Natural killer cell (primary cell): ENCODE measurements at regions not wholly inside any gene's neighbourhood (a gene's known extent, or its start where the extent isn't known, plus 50 kb on each side); places are given as distances from the start of the nearest gene placed in this dataset.

ENCODE experiments used
- ATAC-seq, 3 donors: fragments of 150-1000 bp in 2 of 3; fragments of 200-7000 bp in 1 of 3; cut with Tn5 transposase; 1 replicate in 1 of 3; 2 replicates in 2 of 3; pipeline ENCODE4 v1.10.0; 2021; ENCODE audit warnings: mild to moderate bottlenecking in 2 of 3, moderate library complexity in 2 of 3
- DNase-seq, 2 donors: peaks; one replicate each; pipeline versions ENCODE4 v3.0.0 to v3.0.0-alpha.2; 2013 to 2021; ENCODE audit warnings: mixed read lengths in 1 of 2
- H3K27ac ChIP-seq: one replicate; pipeline ENCODE4 v1.5.1; 2013; ENCODE audit warnings: mild to moderate bottlenecking, low read length
- H3K27me3 ChIP-seq: one replicate; pipeline ENCODE4 v1.6.1; 2013; ENCODE audit warnings: low read length; ENCODE audit not compliant: control insufficient read depth, insufficient read depth
- H3K36me3 ChIP-seq: one replicate; pipeline ENCODE4 v1.6.1; 2013; ENCODE audit warnings: low read length; ENCODE audit not compliant: control insufficient read depth, insufficient read depth
- H3K4me1 ChIP-seq: one replicate; pipeline ENCODE4 v1.6.1; 2013; ENCODE audit warnings: low read length; ENCODE audit not compliant: control insufficient read depth, insufficient read depth
- H3K4me3 ChIP-seq: one replicate; pipeline ENCODE4 v1.5.1; 2013; ENCODE audit warnings: low read length
- H3K9me3 ChIP-seq: one replicate; pipeline ENCODE4 v1.6.1; 2013; ENCODE audit warnings: low read length; ENCODE audit not compliant: control insufficient read depth, insufficient read depth
- H3K27ac Mint-ChIP-seq, 2 donors: one replicate each; pipeline ENCODE4 v1.8.0; 2022; ENCODE audit warnings: mild to moderate bottlenecking in 2 of 2, mixed read lengths in 2 of 2, moderate library complexity in 1 of 2
- H3K27me3 Mint-ChIP-seq, 2 donors: one replicate each; pipeline ENCODE4 v1.8.0; 2022; ENCODE audit warnings: low read depth in 2 of 2, mixed read lengths in 2 of 2
- H3K36me3 Mint-ChIP-seq: one replicate; pipeline ENCODE4 v1.8.0; 2022; ENCODE audit warnings: mixed read lengths
- H3K4me1 Mint-ChIP-seq, 2 donors: one replicate each; pipeline ENCODE4 v1.8.0; 2022; ENCODE audit warnings: mixed read lengths in 2 of 2
- H3K4me3 Mint-ChIP-seq: one replicate; pipeline ENCODE4 v1.8.0; 2022; ENCODE audit warnings: mild to moderate bottlenecking, moderate library complexity, mixed read lengths
- H3K9me3 Mint-ChIP-seq, 2 donors: one replicate each; pipeline ENCODE4 v1.8.0; 2022; ENCODE audit warnings: mixed read lengths in 2 of 2
- CTCF ChIP-seq: fragments of 200-600 bp; IDR thresholded peaks from one replicate; pipeline ENCODE4 v1.8.0; 2022; ENCODE audit warnings: antibody characterized with exemption
- WGBS: methylation state at CpG from one replicate; pipeline ENCODE4 v1.1.7; 2013; ENCODE audit warnings: missing lambda C conversion rate; ENCODE audit not compliant: insufficient coverage; 5-methylcytosine and 5-hydroxymethylcytosine counted together
- intact Hi-C: fragments of 100-400 bp; cut with micrococcal nuclease; formaldehyde crosslinking; loops from one replicate; pipeline ENCODE4 v1.14.2; 2022

GRCh38 chr4:43362875-43363636, 470.5 kb downstream of the GRXCR1 start:
- intact Hi-C loops, result no loop called here
- no peak overlapping the region for H3K4me3 ChIP-seq
- no peak for ATAC-seq
- Mint-ChIP-seq H3K9me3 (peaks cover 2 to 10% of the 10 kb centered on the region in 2 donors), H3K27ac (no peak overlapping the region), H3K27me3 (no peaks in the 10 kb centered on the region), H3K4me1 (no peaks in the 10 kb centered on the region), H3K36me3 (no peaks in the 10 kb centered on the region), H3K4me3 (no peak overlapping the region)
- no peak overlapping the region for H3K27ac ChIP-seq
- no peaks in the 10 kb centered on the region for H3K27me3 ChIP-seq
- no peaks in the 10 kb centered on the region for H3K9me3 ChIP-seq
- H3K36me3 ChIP-seq, result no peaks in the 10 kb centered on the region
- TF ChIP-seq CTCF, result no peak
- no peaks in the 10 kb centered on the region for H3K4me1 ChIP-seq
- no CpG with 5 or more reads among the region's 1 CpG for WGBS
- DNase-seq, result no peak

GRCh38 chr4:43369036-43369594, 476.6 kb downstream of the GRXCR1 start:
- Mint-ChIP-seq H3K4me1 (no peaks in the 10 kb centered on the region), H3K27ac (no peak overlapping the region), H3K4me3 (no peak overlapping the region), H3K36me3 (no peaks in the 10 kb centered on the region), H3K27me3 (no peaks in the 10 kb centered on the region), H3K9me3 (peaks cover 6 to 19% of the 10 kb centered on the region in 2 donors)
- no peak overlapping the region for H3K4me3 ChIP-seq
- no peak for ATAC-seq
- no peaks in the 10 kb centered on the region for H3K27me3 ChIP-seq
- no peaks in the 10 kb centered on the region for H3K9me3 ChIP-seq
- H3K4me1 ChIP-seq, result no peaks in the 10 kb centered on the region
- WGBS, result 83% methylated on average over 4 of the region's 4 CpGs
- DNase-seq, result no peak
- intact Hi-C loops, result no loop called here
- H3K36me3 ChIP-seq, result no peaks in the 10 kb centered on the region
- no peak for TF ChIP-seq CTCF
- H3K27ac ChIP-seq, result no peak overlapping the region

- Histone ChIP-seq H3K4me3 (no peak overlapping the region), H3K36me3 (no peaks in the 10 kb centered on the region), H3K27ac (no peak overlapping the region), H3K9me3 (no peaks in the 10 kb centered on the region), H3K4me1 (no peaks in the 10 kb centered on the region), H3K27me3 (no peaks in the 10 kb centered on the region)
- H3K4me1 Mint-ChIP-seq, result no peaks in the 10 kb centered on the region
- no peak overlapping the region for H3K4me3 Mint-ChIP-seq
- intact Hi-C loops, result no loop called here
- no peak for DNase-seq
- H3K36me3 Mint-ChIP-seq, result no peaks in the 10 kb centered on the region
- no peak for TF ChIP-seq CTCF
- no peaks in the 10 kb centered on the region for H3K27me3 Mint-ChIP-seq
- ATAC-seq, result no peak
- H3K27ac Mint-ChIP-seq, result no peak overlapping the region
- H3K9me3 Mint-ChIP-seq, result peaks cover 11 to 19% of the 10 kb centered on the region in 2 donors
- no CpG with 5 or more reads among the region's 1 CpG for WGBS
These were observed 480.7 kb downstream of the GRXCR1 start for GRCh38 chr4:43373201-43373600.
